Liver (tissue), 3 donors: ENCODE measurements at regions not wholly inside any gene's neighbourhood (a gene's known extent, or its start where the extent isn't known, plus 50 kb on each side); places are given as distances from the start of the nearest gene placed in this dataset.

Experiments
- GABPA ChIP-seq, 2 donors: IDR thresholded peaks in 1 of 2; conservative IDR thresholded peaks in 1 of 2; 2 replicates each; pipeline ENCODE4 v1.6.1; 2016; ENCODE audit warnings: antibody characterized with exemption in 2 of 2, mild to moderate bottlenecking in 1 of 2, moderate library complexity in 1 of 2
- RXRA ChIP-seq, 2 donors: IDR thresholded peaks; 2 replicates each; pipeline ENCODE4 v1.6.1; 2017 to 2018; ENCODE audit warnings: antibody characterized with exemption in 2 of 2, mild to moderate bottlenecking in 1 of 2
- TF ChIP-seq, protein P1 (sequence below): fragments of 150-350 bp; IDR thresholded peaks from 2 replicates; pipeline ENCODE4 v1.5.1; 2017; ENCODE audit warnings: improper control_type of control experiment, low read depth, low read length; ENCODE audit not compliant: missing input control
- donor health status: healthy.
- donor health status: healthy.

- TF ChIP-seq, protein P1, sequence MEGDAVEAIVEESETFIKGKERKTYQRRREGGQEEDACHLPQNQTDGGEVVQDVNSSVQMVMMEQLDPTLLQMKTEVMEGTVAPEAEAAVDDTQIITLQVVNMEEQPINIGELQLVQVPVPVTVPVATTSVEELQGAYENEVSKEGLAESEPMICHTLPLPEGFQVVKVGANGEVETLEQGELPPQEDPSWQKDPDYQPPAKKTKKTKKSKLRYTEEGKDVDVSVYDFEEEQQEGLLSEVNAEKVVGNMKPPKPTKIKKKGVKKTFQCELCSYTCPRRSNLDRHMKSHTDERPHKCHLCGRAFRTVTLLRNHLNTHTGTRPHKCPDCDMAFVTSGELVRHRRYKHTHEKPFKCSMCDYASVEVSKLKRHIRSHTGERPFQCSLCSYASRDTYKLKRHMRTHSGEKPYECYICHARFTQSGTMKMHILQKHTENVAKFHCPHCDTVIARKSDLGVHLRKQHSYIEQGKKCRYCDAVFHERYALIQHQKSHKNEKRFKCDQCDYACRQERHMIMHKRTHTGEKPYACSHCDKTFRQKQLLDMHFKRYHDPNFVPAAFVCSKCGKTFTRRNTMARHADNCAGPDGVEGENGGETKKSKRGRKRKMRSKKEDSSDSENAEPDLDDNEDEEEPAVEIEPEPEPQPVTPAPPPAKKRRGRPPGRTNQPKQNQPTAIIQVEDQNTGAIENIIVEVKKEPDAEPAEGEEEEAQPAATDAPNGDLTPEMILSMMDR, result no peak
- TF ChIP-seq GABPA (IDR thresholded peaks at IDR 0.05 in 1 of 2, conservative IDR thresholded peaks at IDR 0.05 in 1 of 2) (no peak), RXRA (IDR thresholded peaks at IDR 0.05) (no peak)
Observed at GRCh38 chr4:31595496-31595895, 875.3 kb downstream of the PCDH7 start.
